Loucy (cell line): ENCODE measurements at regions not wholly inside any gene's neighbourhood (a gene's known extent, or its start where the extent isn't known, plus 50 kb on each side); places are given as distances from the start of the nearest gene placed in this dataset.

Experiments used
- EZH2phosphoT487 ChIP-seq: fragments of 200-600 bp; IDR thresholded peaks from 2 replicates; pipeline ENCODE4 v1.6.1; 2018; ENCODE audit warnings: antibody characterized with exemption, mild to moderate bottlenecking, moderate library complexity, borderline replicate concordance
- TF ChIP-seq, protein P1 (sequence below): fragments of 200-600 bp; sonication (generic); conservative IDR thresholded peaks from 2 replicates; pipeline ENCODE4 v1.5.1; 2014; ENCODE audit warnings: mild to moderate bottlenecking, antibody characterized with exemption, low read length

DNA sequence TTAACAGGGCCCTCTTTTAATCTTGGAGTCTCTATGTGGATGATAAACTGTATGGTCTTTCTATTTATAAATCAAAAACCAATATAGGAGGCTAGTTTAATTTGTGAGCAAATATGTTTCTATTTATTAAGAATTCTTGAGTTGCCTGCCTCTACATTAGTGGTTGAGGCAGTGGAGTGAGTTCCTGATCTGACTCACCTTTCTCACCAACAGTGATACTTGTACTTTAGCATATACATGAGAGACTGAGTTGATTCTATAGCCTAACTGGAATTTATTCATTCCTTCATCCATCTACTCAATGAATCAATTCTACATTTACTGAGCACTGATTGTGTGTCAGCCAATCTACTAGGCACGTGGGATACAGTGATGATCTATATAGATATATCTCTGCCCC is 126.9 kb downstream of the TRMT11 start:
- TF ChIP-seq, protein P1, sequence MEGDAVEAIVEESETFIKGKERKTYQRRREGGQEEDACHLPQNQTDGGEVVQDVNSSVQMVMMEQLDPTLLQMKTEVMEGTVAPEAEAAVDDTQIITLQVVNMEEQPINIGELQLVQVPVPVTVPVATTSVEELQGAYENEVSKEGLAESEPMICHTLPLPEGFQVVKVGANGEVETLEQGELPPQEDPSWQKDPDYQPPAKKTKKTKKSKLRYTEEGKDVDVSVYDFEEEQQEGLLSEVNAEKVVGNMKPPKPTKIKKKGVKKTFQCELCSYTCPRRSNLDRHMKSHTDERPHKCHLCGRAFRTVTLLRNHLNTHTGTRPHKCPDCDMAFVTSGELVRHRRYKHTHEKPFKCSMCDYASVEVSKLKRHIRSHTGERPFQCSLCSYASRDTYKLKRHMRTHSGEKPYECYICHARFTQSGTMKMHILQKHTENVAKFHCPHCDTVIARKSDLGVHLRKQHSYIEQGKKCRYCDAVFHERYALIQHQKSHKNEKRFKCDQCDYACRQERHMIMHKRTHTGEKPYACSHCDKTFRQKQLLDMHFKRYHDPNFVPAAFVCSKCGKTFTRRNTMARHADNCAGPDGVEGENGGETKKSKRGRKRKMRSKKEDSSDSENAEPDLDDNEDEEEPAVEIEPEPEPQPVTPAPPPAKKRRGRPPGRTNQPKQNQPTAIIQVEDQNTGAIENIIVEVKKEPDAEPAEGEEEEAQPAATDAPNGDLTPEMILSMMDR = no peak
- no peak for TF ChIP-seq EZH2phosphoT487
